HUDEP-2 (cell line): ENCODE measurements at regions not wholly inside any gene's neighbourhood (a gene's known extent, or its start where the extent isn't known, plus 50 kb on each side); places are given as distances from the start of the nearest gene placed in this dataset.
A peak's percentile ranks its signal among the peaks of the same experiment; 100 is the strongest.
"Not testable (repeated sequence)": the region's sequence is repeated elsewhere in the genome, so short reads cannot be mapped to it uniquely, and the experiment has no call there.

Experiments used
- DNase-seq, 76 experiments: peaks; one replicate each; lab custom pipeline; 2025; ENCODE audit not compliant: unreplicated experiment in 76 of 76; lab: John Stamatoyannopoulos, UW

DNA sequence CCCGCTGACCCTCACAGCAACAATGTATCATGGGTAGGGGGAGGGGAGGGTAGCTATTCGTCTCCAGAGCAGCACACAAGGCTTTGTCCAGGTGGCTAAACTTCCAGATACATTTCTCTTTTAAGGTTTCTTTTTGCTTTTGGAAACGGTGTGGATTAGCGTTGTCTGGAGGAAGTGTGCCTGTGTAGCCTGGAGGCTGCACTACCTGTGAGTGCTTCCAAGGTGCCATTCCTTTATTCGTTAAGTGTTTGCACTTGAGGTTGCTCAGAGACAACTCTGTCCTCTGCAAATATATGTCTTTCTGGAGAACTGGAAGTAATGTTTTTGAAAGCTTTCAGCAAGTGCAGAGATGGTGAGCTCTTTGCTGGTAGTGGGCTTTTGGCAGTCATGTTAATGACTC lies 53.1 kb downstream of the HSFY1 start:
- not testable (repeated sequence) for DNase-seq

DNA sequence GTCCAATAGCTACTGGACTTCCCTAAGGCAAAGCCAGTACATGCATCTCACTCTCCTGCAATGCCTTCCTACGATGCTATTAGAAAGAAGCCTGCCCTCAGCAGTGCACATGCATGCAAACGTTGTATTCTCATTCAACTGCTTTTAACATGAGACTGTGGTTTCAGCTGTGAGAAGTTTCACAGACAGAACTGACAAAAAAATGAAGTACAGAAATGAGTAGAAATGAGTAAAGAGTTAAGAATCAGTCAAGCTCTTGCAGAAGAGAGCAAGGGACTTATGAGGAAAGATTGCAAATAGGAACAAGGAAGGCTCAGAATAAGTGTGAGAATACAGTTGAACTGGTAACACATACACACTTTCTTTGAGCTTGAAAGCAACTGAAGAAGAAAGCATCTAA lies 54.8 kb downstream of the HSFY1 start:
- DNase-seq: not testable (repeated sequence)

DNA sequence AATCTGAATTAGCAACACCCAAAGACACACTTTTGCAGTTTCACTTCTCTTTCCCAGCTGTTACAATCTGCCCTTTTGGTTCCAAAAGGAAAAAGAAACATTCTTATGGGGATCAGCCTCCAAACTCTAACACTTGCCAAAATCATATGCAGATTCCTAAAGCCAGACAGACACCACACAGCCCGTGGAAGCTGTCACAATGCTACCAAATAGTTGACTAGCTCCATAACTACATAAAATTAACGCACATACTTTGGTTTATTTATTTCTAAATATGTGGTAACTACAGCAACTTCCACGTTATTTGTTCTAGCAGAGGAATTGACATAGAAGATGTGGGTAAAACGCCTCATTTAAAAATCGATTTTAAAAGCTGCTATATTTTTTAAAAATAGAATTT lies 59.7 kb downstream of the HSFY1 start:
- DNase-seq: not testable (repeated sequence)

DNA sequence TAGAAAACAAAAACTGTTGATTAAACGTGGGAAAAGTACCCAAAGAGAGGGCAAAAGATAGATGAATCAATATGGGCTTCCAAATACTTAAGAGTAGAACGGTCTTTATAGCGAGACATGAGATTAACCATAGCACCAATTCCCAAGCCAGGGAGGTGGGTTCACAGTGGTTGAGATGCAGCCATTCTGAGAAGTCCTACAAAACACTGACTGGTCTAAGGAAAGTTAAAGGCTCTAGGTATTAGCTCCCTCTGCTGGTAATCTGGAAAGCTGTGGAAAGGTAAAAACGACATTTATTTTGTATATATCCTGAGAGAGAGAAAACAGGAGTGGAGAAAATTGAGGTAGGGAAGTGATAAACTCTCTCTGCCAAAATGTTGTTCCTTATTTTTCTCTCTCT lies 61.7 kb downstream of the HSFY1 start:
- not testable (repeated sequence) for DNase-seq

DNA sequence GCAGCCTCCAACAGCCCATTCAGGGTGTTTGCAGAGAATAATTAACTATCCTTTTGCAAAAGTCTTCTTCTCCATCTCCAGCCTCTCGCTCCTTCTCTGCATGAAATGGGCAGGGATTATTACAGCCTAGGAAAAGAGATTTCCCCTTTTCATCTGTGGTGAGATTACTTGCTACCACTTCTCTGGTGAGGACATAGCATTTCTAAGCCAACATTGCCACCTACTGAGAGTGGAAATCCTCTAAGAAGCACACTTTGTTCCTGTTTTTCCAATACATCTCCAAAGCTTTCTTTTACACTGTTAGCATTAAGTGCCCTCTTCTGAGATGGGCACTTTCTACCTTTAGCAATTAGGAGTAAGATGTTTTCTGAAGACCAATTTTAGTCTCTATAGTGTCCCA lies 69.3 kb downstream of the HSFY1 start:
- DNase-seq: not testable (repeated sequence)

DNA sequence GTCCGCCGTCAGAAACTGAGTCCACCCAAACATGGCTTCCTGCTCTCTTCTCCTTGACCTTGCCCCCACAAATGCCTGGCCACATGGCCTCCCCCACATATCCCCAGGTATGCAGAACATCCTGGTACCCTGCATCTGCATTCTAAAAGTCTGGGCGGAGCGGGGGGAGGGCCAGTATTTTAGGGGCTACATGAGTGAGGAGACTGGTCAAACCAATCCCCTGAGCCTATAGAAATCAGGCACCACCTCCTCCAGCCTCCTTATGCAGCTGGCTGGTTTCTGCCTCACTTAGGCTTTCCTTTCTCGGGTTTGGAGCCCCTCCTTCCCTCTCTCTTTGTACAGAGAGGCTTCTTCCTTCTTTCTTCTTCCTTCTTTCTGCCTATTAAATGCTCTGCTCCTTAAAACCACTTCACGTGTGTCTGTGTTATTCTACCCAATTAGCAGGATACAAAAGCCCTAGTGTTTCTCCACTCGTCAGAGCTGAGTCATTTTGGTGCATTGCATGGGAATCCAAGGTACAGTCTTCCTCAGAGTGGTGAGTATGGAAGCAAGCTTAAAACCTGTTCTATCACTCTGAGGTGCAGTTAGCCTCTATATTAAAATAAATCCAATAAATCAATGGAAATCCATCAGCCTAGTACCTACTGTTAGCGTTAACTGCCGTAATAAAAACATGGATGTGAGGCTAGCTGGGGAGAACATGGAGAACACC lies 83.4 kb downstream of the HSFY1 start:
- not testable (repeated sequence) for DNase-seq

DNA sequence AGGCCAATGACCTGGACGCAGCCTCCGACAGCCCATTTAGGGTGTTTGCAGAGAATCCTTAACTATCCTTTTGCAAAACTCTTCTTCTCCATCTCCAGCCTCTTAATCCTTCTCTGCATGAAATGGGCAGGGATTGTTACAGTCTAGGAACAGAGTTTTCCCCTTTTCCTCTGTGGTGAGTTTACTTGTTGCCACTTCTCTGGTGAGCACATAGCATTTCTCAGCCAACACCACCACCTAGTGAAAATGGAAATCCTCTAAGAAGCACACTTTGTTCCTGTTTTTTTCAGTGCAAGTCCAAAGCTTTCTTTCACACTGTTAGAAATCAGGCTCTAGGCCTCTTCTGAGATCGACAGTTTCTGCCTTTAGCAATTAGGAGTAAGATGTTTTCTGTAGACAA lies 84.1 kb downstream of the HSFY1 start:
- DNase-seq: not testable (repeated sequence)

DNA sequence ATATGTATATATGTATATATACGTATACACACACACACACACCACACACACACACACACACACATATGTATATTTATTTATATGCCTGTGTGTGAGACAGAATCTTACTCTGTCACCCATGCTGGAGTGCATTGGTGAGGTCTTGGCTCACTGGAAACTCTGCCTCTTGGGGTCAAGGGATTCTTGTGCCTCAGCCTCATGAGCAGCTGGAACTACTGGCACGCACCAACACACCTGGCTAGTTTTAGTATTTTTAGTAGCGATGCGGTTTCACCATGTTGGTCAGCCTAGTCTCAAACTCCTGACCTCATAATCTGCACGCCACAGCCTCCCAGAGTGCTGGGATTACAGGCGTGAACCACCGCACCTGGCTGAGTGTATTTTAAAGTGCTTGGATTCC lies 85.1 kb downstream of the HSFY1 start:
- not testable (repeated sequence) for DNase-seq

DNA sequence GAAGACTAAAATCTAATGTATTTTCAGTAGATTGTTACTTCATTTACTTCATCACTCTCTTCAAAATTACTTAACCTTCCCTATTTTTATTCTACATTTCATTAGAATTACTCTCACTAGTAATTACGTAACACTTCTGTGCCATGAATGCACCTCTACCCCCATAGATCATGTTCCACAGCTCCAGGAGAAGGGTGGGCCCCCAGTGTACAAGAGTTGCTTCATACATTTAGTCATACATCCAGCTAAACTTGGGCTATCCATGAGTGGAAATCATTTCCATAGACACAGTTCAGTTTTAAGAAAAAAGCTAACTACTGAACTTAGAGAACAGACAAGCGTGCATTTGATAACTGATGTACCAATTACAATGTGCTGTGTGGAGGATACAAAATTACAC lies 104.2 kb downstream of the HSFY1 start:
- DNase-seq: no peak

DNA sequence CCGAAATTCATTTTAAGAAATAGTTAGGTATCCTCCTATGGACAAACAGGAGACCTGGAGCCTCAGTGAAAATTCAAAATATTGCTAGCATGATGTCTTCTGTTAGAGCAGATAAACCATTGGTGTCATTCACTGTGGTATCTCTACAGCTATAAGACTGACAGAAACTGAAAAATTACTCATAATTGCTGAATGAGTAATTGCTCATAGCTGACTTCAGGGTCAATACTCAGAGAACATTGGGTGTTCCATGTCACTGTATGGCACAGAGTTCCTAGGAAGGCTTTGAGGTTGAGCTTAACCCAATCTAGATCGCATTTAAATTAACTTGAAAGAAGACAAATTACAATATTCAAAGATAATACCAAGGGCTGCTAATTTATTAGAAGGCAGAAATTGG lies 109.0 kb downstream of the HSFY2 start:
- no peak for DNase-seq

DNA sequence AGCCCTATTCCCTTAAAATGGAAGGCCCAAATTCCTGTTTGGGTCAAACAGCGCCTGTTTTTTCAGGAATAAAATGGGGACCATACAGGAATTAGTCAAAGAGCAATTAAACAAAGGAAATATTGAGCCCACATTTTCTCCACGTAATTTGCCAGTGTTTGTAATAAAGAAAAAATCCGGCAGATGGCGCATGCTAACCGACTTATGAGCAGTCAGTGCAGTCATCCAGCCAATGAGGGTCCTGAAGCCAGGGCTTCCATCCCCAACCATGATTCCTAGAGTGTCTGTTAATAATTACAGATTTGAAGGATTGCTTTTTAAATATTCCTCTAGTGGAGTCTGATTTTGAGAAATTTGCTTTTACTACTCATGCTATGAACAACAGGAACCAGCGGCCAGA lies 103.7 kb downstream of the HSFY2 start:
- DNase-seq: peak in 10 of 76 experiments; percentile 0 to 7 (median 1)

DNA sequence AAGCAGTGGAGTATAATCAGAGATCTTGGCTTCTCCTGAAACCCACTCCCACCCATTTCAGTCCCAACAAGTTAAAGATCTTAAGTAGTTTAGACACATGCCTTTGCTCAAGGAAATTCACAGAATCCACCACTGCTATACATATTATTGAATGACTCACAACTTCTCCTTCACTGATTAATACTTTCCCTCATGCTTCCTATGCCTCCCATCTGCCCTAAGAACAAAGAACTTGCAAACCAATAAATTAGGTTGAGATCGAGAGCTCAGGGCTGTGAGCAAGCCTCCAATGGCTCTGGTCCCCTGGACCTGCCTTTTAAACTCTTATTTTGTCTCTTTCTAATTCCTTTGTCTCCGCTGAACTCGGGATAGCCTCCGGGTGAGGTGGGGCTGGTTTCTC lies 101.6 kb downstream of the HSFY2 start:
- no peak for DNase-seq

DNA sequence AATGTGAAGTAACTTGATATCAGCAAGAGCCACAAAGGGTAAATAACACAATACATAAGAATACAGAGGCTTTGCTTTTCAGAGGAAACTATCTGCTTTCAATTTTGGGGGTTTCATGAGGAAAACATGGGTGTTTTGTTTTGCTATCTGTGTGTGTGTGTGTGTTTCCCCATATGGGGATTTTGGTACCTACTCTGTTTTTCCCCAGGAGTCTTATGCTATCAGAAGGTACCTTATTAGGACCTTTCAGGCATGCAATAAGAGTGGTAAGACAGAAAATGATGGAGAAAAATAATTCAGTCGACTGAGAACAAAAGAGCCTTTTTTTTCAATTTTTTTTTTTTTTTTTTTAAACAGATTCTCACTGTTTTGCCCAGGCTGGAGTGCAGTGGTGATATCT lies 87.5 kb downstream of the HSFY2 start:
- DNase-seq: not testable (repeated sequence)

DNA sequence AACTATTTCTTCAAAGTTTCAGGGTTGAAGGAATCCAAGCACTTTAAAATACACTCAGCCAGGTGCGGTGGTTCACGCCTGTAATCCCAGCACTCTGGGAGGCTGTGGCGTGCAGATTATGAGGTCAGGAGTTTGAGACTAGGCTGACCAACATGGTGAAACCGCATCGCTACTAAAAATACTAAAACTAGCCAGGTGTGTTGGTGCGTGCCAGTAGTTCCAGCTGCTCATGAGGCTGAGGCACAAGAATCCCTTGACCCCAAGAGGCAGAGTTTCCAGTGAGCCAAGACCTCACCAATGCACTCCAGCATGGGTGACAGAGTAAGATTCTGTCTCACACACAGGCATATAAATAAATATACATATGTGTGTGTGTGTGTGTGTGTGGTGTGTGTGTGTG lies 85.2 kb downstream of the HSFY2 start:
- DNase-seq: not testable (repeated sequence)

DNA sequence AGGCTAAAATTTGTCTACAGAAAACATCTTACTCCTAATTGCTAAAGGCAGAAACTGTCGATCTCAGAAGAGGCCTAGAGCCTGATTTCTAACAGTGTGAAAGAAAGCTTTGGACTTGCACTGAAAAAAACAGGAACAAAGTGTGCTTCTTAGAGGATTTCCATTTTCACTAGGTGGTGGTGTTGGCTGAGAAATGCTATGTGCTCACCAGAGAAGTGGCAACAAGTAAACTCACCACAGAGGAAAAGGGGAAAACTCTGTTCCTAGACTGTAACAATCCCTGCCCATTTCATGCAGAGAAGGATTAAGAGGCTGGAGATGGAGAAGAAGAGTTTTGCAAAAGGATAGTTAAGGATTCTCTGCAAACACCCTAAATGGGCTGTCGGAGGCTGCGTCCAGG lies 84.1 kb downstream of the HSFY2 start:
- DNase-seq: not testable (repeated sequence)

DNA sequence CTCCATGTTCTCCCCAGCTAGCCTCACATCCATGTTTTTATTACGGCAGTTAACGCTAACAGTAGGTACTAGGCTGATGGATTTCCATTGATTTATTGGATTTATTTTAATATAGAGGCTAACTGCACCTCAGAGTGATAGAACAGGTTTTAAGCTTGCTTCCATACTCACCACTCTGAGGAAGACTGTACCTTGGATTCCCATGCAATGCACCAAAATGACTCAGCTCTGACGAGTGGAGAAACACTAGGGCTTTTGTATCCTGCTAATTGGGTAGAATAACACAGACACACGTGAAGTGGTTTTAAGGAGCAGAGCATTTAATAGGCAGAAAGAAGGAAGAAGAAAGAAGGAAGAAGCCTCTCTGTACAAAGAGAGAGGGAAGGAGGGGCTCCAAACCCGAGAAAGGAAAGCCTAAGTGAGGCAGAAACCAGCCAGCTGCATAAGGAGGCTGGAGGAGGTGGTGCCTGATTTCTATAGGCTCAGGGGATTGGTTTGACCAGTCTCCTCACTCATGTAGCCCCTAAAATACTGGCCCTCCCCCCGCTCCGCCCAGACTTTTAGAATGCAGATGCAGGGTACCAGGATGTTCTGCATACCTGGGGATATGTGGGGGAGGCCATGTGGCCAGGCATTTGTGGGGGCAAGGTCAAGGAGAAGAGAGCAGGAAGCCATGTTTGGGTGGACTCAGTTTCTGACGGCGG lies 83.5 kb downstream of the HSFY2 start:
- DNase-seq: not testable (repeated sequence)

DNA sequence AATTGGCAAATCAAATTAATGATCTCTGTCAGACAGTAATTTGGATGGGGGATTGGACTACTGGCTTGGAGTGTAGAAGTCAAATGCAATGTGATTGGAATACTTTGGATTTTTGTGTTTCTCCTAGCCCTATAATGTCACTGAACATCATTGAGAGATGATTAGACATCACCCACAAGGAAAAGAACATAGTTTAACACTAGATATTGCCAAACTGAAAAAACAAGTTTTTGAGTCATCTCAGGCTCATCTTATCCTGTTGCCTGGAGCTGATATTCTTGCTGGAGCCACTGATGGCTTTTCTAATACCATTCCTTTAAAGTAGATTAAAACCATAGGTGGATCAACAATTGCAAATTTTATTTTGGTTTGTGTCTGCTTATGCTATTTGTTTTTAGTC lies 76.7 kb downstream of the HSFY2 start:
- DNase-seq: not testable (repeated sequence)

DNA sequence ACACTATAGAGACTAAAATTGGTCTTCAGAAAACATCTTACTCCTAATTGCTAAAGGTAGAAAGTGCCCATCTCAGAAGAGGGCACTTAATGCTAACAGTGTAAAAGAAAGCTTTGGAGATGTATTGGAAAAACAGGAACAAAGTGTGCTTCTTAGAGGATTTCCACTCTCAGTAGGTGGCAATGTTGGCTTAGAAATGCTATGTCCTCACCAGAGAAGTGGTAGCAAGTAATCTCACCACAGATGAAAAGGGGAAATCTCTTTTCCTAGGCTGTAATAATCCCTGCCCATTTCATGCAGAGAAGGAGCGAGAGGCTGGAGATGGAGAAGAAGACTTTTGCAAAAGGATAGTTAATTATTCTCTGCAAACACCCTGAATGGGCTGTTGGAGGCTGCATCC lies 69.3 kb downstream of the HSFY2 start:
- not testable (repeated sequence) for DNase-seq

DNA sequence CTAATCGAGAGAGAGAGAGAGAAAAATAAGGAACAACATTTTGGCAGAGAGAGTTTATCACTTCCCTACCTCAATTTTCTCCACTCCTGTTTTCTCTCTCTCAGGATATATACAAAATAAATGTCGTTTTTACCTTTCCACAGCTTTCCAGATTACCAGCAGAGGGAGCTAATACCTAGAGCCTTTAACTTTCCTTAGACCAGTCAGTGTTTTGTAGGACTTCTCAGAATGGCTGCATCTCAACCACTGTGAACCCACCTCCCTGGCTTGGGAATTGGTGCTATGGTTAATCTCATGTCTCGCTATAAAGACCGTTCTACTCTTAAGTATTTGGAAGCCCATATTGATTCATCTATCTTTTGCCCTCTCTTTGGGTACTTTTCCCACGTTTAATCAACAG lies 61.8 kb downstream of the HSFY2 start:
- DNase-seq: not testable (repeated sequence)

DNA sequence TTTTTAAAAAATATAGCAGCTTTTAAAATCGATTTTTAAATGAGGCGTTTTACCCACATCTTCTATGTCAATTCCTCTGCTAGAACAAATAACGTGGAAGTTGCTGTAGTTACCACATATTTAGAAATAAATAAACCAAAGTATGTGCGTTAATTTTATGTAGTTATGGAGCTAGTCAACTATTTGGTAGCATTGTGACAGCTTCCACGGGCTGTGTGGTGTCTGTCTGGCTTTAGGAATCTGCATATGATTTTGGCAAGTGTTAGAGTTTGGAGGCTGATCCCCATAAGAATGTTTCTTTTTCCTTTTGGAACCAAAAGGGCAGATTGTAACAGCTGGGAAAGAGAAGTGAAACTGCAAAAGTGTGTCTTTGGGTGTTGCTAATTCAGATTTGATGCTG lies 59.8 kb downstream of the HSFY2 start:
- not testable (repeated sequence) for DNase-seq

DNA sequence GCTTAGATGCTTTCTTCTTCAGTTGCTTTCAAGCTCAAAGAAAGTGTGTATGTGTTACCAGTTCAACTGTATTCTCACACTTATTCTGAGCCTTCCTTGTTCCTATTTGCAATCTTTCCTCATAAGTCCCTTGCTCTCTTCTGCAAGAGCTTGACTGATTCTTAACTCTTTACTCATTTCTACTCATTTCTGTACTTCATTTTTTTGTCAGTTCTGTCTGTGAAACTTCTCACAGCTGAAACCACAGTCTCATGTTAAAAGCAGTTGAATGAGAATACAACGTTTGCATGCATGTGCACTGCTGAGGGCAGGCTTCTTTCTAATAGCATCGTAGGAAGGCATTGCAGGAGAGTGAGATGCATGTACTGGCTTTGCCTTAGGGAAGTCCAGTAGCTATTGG lies 54.8 kb downstream of the HSFY2 start:
- not testable (repeated sequence) for DNase-seq

DNA sequence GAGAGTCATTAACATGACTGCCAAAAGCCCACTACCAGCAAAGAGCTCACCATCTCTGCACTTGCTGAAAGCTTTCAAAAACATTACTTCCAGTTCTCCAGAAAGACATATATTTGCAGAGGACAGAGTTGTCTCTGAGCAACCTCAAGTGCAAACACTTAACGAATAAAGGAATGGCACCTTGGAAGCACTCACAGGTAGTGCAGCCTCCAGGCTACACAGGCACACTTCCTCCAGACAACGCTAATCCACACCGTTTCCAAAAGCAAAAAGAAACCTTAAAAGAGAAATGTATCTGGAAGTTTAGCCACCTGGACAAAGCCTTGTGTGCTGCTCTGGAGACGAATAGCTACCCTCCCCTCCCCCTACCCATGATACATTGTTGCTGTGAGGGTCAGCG lies 53.1 kb downstream of the HSFY2 start:
- not testable (repeated sequence) for DNase-seq
